ENCODE measurements at regions not wholly inside any gene's neighbourhood (a gene's known extent, or its start where the extent isn't known, plus 50 kb on each side); places are given as distances from the start of the nearest gene placed in this dataset.
"Not testable (repeated sequence)": the region's sequence is repeated elsewhere in the genome, so short reads cannot be mapped to it uniquely, and the experiment has no call there.

DNA sequence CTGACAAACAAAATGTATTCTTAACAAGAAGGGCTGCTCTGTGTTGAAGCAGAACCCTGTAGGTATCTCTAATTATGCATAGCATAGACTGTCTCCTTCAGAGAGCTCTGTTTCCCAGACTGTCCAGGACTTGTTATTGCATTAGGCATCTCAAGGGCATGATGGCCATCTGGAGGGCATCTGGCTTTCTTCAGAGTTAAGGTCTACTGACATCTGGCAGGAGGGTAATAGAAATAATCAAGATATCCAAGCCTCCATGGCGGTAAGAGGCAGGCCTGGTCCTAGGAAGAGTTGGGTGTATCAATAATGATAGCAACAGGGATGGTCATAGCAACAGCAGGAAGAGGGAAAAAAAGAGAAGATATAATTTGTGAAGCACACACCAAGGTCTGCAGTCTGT lies 161.2 kb downstream of the TTC8 start:
- no peak for FAIRE-seq

DNA sequence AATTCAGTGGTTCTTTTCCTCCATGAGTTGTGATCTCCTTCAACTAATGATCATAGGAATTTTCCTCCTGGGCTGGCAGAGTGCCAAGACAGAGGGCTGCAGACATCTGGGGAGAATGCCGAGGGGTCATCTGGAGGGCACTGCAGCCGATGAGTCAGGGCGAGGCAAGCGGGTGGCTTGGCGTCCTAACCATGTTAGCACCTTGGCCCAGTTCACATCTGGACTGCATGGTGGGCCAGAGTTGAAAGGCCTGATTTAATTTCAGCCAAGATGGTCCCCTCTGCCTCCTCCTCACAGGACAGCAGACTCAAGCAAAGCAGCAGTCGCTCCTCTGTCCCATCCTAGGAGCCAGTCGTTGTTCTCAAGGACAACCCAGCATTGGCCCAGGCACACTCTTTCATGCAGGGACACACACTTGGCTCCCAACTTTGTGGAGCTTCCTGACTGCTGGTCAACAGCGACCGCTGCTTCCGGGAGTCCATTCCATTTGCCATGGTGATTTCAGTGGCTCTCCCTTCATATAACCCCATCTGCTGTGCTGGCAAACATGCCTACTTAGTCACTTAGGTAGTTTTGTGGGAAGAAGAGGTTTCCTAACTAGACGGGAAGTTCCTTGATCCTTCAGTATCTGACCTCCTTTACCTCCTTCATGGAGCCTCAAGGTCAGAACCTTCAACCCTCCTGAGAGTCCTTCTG lies 161.8 kb downstream of the TTC8 start:
- no peak for FAIRE-seq

DNA sequence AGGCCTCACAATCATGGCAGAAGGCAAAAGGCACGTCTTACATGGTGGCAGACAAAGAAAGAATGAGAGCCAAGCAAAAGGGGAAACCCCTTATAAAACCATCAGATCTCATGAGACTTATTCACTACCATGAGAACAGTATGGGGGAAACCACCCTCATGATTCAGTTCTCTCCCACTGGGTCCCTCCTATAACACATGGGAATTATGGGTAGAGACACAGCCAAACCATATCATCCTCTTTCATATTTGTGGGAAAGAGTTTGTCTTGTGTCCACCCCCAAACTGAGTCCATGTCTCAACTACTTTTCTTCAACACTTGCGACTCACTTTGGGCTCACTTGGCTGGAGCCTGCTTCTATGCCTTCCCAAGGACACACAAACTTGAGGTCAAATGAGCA lies 162.5 kb downstream of the TTC8 start:
- FAIRE-seq: not testable (repeated sequence)

GRCh38 chr14:88987516-88987915 lies 163.1 kb downstream of the TTC8 start:
- no peak for FAIRE-seq

DNA sequence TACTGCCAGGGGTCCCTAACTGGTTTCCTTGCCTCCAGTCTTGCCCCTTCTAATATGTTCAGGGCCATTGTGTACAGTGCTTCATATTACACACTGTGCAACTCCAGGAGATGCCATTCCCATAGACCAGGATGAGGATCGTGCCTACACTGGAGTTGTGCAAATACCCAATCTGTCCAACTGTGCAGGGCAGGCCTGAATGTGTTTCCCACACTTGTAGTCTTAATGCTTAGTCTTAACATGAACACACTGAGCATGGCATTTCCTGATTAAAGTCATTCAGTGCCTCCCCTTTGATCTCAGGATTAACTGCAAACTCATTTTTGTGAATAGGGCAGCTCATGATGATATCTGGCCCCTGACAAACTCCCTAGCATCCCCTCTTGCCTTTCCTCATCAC lies 165.5 kb downstream of the TTC8 start:
- no peak for FAIRE-seq

- no peak for FAIRE-seq
These were observed 166.4 kb downstream of the TTC8 start for GRCh38 chr14:88990856-88991255.

DNA sequence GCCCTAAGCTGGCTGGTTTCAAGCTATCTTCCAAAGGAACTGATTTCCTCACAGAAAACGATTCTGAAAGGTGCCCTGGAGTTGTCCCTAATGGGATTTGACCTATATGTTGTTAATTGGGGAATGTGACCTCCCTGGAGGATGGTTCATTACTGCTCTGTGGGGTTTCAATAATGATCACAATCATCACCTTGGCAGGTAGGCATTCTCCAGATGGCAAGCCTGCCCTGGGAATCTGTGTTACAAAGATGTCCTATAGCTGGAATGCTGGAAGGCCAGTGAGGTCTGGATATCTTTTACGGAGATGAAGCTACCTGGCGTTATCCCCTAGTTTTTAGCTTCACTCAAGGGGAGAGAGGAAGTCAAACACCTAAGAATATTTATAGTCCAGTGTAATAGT lies 167.6 kb downstream of the TTC8 start:
- no peak for FAIRE-seq

DNA sequence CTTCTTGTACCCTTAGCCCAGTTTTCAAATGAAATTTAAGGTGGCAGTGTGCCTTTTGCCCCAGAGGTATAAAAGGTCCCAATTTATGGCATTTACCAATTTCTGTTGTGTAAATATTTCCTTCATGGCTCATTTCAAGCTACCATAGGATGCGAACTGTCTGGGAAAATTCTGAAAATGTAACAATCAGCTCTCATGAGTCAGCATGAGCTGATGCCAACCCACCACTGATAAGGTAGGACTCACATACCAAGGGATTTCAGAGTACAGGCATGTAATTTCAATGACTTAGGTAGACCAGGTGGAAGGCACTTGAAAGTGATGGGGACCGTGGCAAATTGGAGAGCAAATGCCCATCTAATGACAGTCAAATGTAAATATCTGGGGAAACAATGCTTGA lies 169.5 kb downstream of the TTC8 start:
- FAIRE-seq: no peak

- FAIRE-seq: no peak
These were observed 171.2 kb downstream of the TTC8 start for GRCh38 chr14:88995437-88996198.

GRCh38 chr14:88998027-88998426 lies 173.6 kb downstream of the TTC8 start:
- no peak for FAIRE-seq

DNA sequence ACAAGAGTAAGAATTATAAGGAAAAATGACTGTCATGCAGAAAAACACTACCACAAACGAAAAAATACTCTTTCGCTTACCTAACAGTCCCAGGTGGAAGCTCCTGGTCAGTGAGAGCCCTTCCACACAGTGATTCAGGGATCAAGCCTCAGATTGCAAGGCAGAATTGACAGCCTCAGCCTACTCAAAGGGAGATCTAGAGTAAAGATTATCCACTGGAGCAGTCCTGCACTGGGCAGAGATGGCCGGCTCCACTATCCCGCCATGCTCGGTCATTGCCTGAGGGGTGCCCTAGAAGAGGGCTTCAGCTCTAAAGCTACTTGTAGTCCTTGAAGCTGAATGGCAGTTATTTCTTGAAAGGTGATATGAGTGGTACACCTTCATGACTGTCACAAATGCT lies 174.7 kb downstream of the TTC8 start:
- FAIRE-seq: no peak

DNA sequence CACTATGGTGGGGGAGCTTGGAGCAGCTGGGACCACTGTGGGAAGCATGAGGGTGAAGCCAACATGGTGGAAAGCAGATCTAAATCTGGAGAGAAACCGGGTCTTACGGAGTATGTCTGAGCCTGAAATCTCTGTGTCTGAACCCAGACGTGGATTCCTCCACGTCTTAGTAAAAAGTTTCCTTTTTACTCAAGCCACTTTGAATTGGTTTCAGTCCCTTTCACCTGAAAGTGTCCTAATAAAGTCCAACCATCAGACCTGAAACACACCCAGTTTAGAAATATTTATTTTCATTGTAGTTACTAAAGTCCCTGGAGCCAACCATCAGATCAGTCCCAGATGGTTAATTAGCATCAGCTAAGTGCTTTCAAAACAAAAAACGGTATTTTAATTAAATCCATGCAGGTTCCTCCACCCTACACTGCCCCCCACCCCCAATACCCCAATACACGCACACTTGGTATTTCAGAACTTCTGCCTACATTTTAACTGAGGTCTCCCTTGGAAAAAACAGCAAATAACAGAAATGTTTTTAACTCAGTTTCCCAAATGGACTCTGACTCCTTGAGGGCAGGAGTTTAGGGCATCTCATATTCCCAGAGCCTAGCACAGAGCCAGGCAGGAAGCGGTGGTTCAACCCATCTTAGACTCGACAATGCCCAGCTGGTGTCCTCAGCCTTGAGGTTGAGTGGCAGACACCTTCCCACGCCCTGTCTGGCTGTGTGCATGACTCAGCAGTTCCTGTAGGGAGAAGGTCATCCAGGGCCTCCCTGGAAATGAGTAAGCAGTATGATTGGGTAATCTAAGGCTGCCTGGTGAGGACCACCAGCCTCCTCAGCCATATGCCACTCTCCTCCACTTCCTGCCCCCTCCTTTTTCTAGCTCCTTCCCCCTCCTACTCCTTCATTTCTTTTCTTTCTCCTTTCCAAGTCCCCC lies 175.8 kb downstream of the TTC8 start:
- FAIRE-seq: no peak

GRCh38 chr14:89004166-89004565 lies 179.7 kb downstream of the TTC8 start:
- no peak for FAIRE-seq

- no peak for FAIRE-seq
These were observed 183.5 kb downstream of the TTC8 start for GRCh38 chr14:89007906-89008305.

GRCh38 chr14:89011355-89012281 lies 187.2 kb downstream of the TTC8 start:
- FAIRE-seq: no peak

GRCh38 chr14:89012282-89013097 lies 188.0 kb downstream of the TTC8 start:
- FAIRE-seq: no peak

GRCh38 chr14:89013098-89013504 lies 188.7 kb downstream of the TTC8 start:
- no peak for FAIRE-seq

- no peak for FAIRE-seq
These were observed 189.5 kb downstream of the TTC8 start for GRCh38 chr14:89013698-89014568.

- FAIRE-seq: no peak
These were observed 190.1 kb downstream of the TTC8 start for GRCh38 chr14:89014569-89014850.

- no peak for FAIRE-seq
These were observed 190.6 kb downstream of the TTC8 start for GRCh38 chr14:89015016-89015415.

GRCh38 chr14:89017417-89017816 lies 193.0 kb downstream of the TTC8 start:
- FAIRE-seq: no peak
